NCI-H510A treated with DMSO at 0.1 percent for 48 hours (cell line): ENCODE measurements at regions not wholly inside any gene's neighbourhood (a gene's known extent, or its start where the extent isn't known, plus 50 kb on each side); places are given as distances from the start of the nearest gene placed in this dataset.

Source experiments
- DNase-seq: peaks from one replicate; lab custom pipeline; 2025; lab: John Stamatoyannopoulos, UW

GRCh38 chr14:22452330-22452729 is 136.7 kb downstream of the DAD1 start:
- DNase-seq: no peak

GRCh38 chr14:22450266-22450665 is 138.8 kb downstream of the DAD1 start:
- DNase-seq: no peak

GRCh38 chr14:22449600-22449905 is 139.5 kb downstream of the DAD1 start:
- no peak for DNase-seq

GRCh38 chr14:22448905-22449599 is 140.0 kb downstream of the DAD1 start:
- no peak for DNase-seq

GRCh38 chr14:22448035-22448904 is 140.8 kb downstream of the DAD1 start:
- no peak for DNase-seq

- no peak for DNase-seq
These were observed 150.3 kb downstream of the DAD1 start for GRCh38 chr14:22438742-22439141.

- no peak for DNase-seq
These were observed 154.0 kb downstream of the DAD1 start for GRCh38 chr14:22434901-22435550.

GRCh38 chr14:22434030-22434429 is 155.0 kb downstream of the DAD1 start:
- no peak for DNase-seq

GRCh38 chr14:22433069-22433468 is 156.0 kb downstream of the DAD1 start:
- DNase-seq: no peak

GRCh38 chr14:22432348-22432976 is 156.6 kb downstream of the DAD1 start:
- no peak for DNase-seq

GRCh38 chr14:22429546-22430294 is 159.3 kb downstream of the DAD1 start:
- DNase-seq: no peak

- DNase-seq: no peak
These were observed 160.2 kb downstream of the DAD1 start for GRCh38 chr14:22428700-22429291.

GRCh38 chr14:22427771-22428231 is 161.2 kb downstream of the DAD1 start:
- no peak for DNase-seq

GRCh38 chr14:22426711-22427110 is 162.3 kb downstream of the DAD1 start:
- DNase-seq: no peak

- no peak for DNase-seq
These were observed 165.1 kb downstream of the DAD1 start for GRCh38 chr14:22423958-22424357.

- no peak for DNase-seq
These were observed 166.8 kb downstream of the DAD1 start for GRCh38 chr14:22422238-22422637.

GRCh38 chr14:22420598-22421186 is 168.3 kb downstream of the DAD1 start:
- no peak for DNase-seq

GRCh38 chr14:22419620-22420019 is 169.4 kb downstream of the DAD1 start:
- DNase-seq: no peak

- DNase-seq: no peak
These were observed 170.4 kb downstream of the DAD1 start for GRCh38 chr14:22418631-22419030.

- no peak for DNase-seq
These were observed 171.1 kb downstream of the DAD1 start for GRCh38 chr14:22417914-22418313.

GRCh38 chr14:22416193-22416592 is 172.8 kb downstream of the DAD1 start:
- DNase-seq: no peak
